Lower lobe of right lung (tissue), 2 donors: ENCODE measurements at regions not wholly inside any gene's neighbourhood (a gene's known extent, or its start where the extent isn't known, plus 50 kb on each side); places are given as distances from the start of the nearest gene placed in this dataset.

Source experiments
- ATAC-seq, 2 donors: fragments of 200-7000 bp; cut with Tn5 transposase; one replicate each; pipeline ENCODE4 v1.9.1; 2020 to 2022; ENCODE audit warnings: mild to moderate bottlenecking in 2 of 2, moderate library complexity in 2 of 2
- DNase-seq: peaks from one replicate; pipeline ENCODE4 v3.0.0-alpha.2; 2020
- H3K27ac ChIP-seq: fragments of 200-600 bp; one replicate; pipeline ENCODE4 v1.8.0; 2022
- H3K27me3 ChIP-seq: fragments of 200-600 bp; one replicate; pipeline ENCODE4 v1.8.0; 2022; ENCODE audit warnings: low read depth
- H3K36me3 ChIP-seq: fragments of 200-600 bp; one replicate; pipeline ENCODE4 v1.8.0; 2022; ENCODE audit warnings: mild to moderate bottlenecking
- H3K4me1 ChIP-seq: fragments of 200-600 bp; one replicate; pipeline ENCODE4 v1.8.0; 2022
- H3K4me3 ChIP-seq: fragments of 200-600 bp; one replicate; pipeline ENCODE4 v1.8.0; 2022; ENCODE audit warnings: mild to moderate bottlenecking
- H3K9me3 ChIP-seq: fragments of 200-600 bp; one replicate; pipeline ENCODE4 v1.8.0; 2022
- intact Hi-C: fragments of 100-400 bp; cut with DNase I; formaldehyde crosslinking; loops from one replicate; pipeline ENCODE4 v1.11.0; 2022
- TF ChIP-seq, protein P1 (sequence below): fragments of 200-600 bp; IDR thresholded peaks from one replicate; pipeline ENCODE4 v1.8.0; 2022; ENCODE audit warnings: antibody characterized with exemption, mild to moderate bottlenecking
- donor health status: DM: no; HTN: yes; CAD: no; lungs with severe emphysema.

DNA sequence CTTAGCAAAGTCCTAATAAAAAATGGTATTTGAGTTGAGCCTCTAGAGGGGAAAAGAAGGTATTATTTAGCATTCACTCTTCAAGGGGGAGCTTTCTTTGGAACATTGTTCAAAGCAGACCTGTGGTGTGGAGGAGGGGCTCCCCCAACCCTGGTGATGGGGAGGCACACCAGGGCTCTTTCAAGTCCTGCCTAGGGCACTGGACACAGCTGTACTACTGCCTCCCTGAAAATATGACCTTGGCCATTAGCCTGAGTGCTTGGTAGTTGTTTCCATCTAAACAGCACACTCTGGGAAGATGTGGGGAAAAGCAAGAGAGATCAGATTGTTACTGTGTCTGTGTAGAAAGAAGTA is 215.1 kb upstream of the CNR1 start:
- TF ChIP-seq, protein P1, sequence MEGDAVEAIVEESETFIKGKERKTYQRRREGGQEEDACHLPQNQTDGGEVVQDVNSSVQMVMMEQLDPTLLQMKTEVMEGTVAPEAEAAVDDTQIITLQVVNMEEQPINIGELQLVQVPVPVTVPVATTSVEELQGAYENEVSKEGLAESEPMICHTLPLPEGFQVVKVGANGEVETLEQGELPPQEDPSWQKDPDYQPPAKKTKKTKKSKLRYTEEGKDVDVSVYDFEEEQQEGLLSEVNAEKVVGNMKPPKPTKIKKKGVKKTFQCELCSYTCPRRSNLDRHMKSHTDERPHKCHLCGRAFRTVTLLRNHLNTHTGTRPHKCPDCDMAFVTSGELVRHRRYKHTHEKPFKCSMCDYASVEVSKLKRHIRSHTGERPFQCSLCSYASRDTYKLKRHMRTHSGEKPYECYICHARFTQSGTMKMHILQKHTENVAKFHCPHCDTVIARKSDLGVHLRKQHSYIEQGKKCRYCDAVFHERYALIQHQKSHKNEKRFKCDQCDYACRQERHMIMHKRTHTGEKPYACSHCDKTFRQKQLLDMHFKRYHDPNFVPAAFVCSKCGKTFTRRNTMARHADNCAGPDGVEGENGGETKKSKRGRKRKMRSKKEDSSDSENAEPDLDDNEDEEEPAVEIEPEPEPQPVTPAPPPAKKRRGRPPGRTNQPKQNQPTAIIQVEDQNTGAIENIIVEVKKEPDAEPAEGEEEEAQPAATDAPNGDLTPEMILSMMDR: no peak
- Histone ChIP-seq H3K4me3 (no peak overlapping the region), H3K9me3 (no peaks in the 10 kb centered on the region), H3K27ac (no peak overlapping the region), H3K27me3 (no peaks in the 10 kb centered on the region), H3K4me1 (peaks cover 21% of the 10 kb centered on the region), H3K36me3 (no peaks in the 10 kb centered on the region)
- intact Hi-C loops: no loop called here
- peak in 1 of 2 donors; percentile 10 for ATAC-seq
- DNase-seq: no peak

DNA sequence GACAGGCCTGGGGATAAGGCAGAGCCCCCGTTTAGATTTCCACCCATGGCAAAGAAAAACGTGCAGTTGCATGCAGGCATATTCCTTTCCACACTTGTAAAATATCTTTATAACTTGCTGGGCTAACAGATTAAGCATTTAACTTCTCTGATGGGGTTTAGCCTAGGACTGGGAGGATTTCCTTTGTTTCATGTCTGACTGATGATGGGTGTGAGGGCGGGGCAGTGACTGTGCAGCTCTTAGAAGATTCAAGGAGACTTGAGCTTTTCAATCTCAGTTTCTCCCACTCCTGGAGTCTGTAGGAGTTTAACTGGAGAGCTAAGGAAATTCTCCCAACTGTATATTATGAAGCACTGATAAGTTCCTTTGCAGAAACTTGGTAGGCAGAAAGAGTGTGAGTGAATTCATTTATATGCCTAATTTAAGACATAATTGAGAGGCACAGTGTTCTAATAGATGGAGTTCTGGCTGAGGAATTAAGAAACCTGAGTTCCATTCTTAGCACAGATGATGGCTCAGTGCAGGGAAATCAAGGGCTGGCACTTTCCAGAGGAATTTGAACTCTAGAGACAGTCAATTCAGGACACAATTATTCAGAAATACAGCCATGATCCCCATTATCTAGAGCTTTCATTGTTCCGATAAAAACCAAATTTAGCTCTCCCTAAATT is 214.6 kb upstream of the CNR1 start:
- H3K27ac ChIP-seq: no peak overlapping the region
- intact Hi-C loops: no loop called here
- no peak for ATAC-seq
- no peak for DNase-seq
- no peaks in the 10 kb centered on the region for H3K36me3 ChIP-seq
- peaks cover 22% of the 10 kb centered on the region for H3K4me1 ChIP-seq
- H3K9me3 ChIP-seq: no peaks in the 10 kb centered on the region
- H3K27me3 ChIP-seq: no peaks in the 10 kb centered on the region
- no peak overlapping the region for H3K4me3 ChIP-seq
- TF ChIP-seq, protein P1: no peak

DNA sequence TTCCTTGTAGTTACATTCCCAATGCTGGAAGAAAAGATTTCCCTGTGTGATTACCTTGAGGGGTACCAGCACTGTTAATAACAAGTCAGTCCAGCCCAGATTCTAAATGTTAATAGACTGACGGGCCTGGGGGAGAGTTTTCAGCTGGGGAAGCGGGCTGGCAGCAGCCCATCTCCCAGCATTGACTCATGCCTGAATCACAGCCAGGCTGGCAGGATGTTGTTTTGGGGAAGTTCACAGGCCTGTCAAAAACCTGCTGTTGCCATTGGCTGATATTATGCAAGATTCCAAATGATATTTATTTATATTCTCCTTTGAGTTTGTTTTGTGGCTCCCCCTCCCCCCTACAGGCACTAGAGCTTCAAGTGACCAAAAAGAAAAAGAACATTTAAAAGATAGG is 213.9 kb upstream of the CNR1 start:
- no peak overlapping the region for H3K27ac ChIP-seq
- H3K4me3 ChIP-seq: no peak overlapping the region
- H3K9me3 ChIP-seq: no peaks in the 10 kb centered on the region
- TF ChIP-seq, protein P1: no peak
- peak; percentile 54 for DNase-seq
- H3K4me1 ChIP-seq: peaks cover 22% of the 10 kb centered on the region
- intact Hi-C loops: no loop called here
- peak; percentile 77 to 81 for ATAC-seq
- H3K27me3 ChIP-seq: no peaks in the 10 kb centered on the region
- H3K36me3 ChIP-seq: no peaks in the 10 kb centered on the region

DNA sequence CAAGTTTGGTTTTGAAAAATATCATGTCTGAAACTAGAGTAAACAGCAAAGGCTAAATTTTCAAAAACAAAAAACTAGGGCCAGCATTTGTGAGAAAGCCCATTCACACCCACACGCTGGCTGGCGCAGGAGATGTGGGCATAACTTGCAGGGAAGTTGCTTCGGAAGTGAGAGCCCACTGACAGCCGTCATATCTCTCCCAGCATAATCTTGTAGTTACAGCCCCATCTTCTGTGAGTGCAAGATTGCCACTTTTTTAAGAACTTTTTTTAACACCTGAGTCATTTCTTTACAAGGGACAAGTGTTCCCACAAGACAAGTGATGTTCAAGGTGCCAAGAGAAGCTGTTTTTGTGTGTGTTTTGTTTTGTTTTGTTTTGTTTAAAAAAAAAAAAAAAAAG is 212.5 kb upstream of the CNR1 start:
- ATAC-seq: no peak
- no peaks in the 10 kb centered on the region for H3K27me3 ChIP-seq
- intact Hi-C loops: no loop called here
- no peaks in the 10 kb centered on the region for H3K36me3 ChIP-seq
- DNase-seq: no peak
- H3K27ac ChIP-seq: no peak overlapping the region
- TF ChIP-seq, protein P1: no peak
- H3K9me3 ChIP-seq: no peaks in the 10 kb centered on the region
- no peak overlapping the region for H3K4me3 ChIP-seq
- peaks cover 22% of the 10 kb centered on the region for H3K4me1 ChIP-seq

DNA sequence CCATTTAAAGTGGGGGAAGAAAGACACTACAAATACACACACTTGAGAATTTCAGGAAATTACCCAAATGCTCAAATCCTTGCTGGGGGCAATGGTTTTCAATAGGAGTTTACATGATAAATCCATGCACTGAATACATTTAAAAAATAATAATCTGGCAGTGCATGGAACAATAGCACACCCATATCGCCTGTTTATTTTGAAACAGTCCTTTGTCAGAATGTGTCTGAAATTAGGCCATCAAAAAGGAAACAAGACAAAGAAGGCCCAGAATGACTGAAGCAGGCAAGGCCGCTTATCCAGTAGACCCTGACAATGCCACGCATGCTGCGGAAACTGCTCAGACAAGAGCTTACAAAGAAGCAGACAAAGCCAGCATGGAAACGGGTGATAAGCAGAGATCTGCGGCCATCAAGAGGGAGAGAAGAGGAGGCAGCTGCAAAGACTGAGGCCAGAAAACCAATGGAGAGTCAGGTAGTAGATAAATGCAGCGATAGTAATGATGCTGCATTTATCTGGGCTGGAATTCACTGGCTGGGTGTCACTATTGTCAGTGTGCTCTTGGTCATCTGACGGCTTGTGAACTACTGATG is 211.9 kb upstream of the CNR1 start:
- Histone ChIP-seq H3K27me3 (no peaks in the 10 kb centered on the region), H3K9me3 (no peaks in the 10 kb centered on the region), H3K36me3 (no peaks in the 10 kb centered on the region), H3K4me1 (peaks cover 22% of the 10 kb centered on the region), H3K4me3 (no peak overlapping the region), H3K27ac (no peak overlapping the region)
- DNase-seq (no peak), ATAC-seq (no peak)
- intact Hi-C loops: no loop called here
- TF ChIP-seq, protein P1: no peak
